GM19328 (cell line): ENCODE measurements at regions not wholly inside any gene's neighbourhood (a gene's known extent, or its start where the extent isn't known, plus 50 kb on each side); places are given as distances from the start of the nearest gene placed in this dataset.

Experiments
- ATAC-seq: cut with Tn5 transposase; IDR thresholded peaks from one replicate; pipeline ENCODE4 v1.9.1; 2021; ENCODE audit warnings: mild to moderate bottlenecking, moderate library complexity; ENCODE audit not compliant: unreplicated experiment

DNA sequence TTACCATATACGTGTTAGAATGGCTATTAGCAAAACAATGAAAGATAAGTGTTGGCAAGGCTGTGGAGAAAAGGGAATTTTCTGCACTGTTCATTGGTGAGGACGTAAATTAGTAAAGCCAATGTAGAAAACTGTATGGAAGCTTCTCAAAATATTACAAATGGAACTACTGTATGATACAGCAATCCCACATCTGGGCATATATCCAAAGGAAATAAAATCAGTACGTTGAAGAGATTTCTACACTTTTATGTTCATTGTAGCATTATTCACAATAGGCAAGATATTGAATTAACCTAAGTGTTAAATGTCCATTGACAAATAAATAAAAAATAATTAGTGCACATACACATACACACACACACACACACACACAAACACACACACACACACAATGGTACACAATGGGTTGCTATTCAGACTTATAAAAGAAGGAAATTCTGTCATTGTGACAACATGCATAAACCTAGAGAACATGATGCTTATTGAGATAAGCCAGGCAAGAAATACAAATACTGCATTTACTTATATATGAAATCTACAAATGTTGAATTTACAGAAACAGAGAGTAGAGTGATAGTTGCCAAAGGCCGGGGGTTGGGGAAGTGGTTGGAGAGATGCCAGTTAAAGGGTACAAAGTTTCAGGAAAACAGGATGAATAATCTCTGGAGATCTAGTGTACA is 565.8 kb upstream of the LRRC4C start:
- no peak for ATAC-seq

DNA sequence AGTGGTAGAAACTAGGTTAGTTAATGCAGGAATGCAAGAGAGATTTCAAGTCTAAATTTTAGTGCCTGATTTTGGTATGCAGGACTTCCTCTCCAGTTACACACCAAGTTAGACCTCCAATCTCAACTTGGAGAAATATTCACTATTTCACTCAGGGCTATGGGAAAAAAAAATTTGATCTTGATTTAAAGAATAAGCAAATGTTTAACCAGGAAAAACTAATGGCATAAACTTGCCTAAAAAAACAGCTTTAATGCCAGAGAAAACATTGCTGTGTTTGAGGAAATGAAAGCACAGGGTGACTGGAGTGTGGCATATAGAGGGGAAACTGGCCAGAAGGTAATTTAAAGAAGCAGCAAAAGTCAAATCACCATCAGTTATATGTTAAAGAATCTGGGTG is 575.4 kb upstream of the LRRC4C start:
- ATAC-seq: no peak

DNA sequence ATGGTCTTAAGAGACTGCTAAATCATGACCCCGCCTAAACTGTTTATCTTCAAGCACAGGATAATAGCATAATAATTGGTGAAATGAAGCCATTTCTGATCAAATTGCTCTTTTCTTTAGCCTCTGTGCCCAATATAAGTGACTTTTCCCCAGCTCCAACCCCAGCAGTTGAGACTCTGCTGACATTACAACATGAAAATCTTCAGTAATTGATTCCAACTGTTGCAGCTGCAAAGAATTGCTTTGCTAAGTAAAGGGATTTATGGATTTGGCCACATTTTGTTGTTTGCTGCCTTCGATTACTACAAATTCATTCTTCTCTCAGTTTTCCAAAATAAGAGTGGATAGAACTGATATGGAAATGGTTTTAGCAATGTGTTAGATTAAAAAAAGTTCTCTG is 576.7 kb upstream of the LRRC4C start:
- ATAC-seq: no peak

DNA sequence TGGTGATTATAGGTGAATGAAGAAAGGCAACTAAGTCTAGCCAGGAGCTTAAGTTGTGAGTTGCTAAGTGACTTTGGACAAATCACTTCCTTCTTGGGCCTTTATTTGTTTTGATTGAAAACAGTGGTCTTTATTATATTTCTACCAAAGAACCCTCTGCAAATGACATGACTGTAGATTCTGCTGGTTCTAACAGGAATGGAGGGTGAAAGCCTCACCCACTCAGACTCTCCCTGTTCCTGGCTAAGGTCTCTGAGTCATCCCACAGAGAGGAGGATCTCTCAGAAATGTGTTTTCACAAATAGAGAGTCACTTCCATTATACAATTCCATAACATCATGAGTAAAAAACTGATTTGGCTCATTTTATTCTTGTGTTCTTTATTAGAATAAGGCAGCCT is 583.9 kb upstream of the LRRC4C start:
- no peak for ATAC-seq

DNA sequence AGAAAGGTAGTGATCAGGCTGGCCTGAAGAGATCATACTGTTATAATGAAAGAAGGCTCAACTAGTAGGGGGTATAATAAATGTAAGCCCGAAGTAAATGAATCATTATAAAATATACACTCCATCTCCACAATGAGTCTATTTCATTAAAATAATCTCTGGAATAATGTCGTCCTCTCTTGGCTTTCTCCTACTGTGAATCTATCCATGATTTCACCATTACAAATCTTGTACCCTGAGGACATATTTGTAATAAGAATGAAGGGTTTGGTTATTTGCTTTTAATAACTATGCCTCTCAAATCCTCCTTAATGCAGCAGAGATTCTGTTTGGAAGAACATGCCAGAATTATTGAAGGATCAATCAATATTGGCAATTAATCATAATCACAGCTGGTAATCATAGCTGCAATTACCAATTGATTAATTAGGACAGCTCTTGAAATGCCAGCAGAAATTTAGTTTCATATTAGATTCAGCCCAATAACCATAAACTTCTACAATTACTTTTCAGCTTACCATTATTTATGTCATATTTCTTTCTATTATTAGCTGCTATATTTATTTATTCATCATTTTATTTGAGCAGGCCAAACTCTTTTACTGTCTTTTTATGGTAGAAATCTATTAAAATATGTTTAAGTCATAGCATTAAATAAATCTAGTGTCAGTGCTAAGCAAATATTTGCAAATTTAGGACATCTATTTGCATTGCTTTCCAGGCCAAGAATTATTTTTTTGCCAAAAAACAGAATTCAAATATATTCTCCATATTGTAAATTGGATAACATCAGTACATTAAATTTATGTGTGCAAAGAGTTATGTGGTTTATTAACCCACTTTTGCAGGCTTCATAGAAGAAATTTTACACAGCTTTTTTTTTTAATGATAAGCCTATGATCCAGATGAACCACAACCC is 588.4 kb upstream of the LRRC4C start:
- ATAC-seq: no peak

DNA sequence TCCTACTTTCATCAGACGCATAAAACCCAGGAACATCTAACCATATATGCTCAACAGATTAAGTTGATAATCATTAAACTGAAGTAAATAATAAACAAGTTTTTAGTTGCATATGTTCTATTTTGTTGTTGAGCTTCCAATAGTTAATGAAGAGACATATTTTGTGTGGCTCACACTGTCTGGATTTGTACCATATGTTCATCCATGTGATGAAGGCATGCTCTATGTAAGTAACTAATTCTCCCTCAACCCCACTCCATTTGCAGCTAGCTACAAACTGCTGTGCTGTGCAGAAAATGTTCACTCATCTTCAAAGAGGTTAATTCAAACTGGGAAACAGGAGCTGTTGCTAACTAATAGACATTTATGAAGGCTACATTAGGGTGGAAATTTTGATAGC is 589.7 kb upstream of the LRRC4C start:
- ATAC-seq: no peak

DNA sequence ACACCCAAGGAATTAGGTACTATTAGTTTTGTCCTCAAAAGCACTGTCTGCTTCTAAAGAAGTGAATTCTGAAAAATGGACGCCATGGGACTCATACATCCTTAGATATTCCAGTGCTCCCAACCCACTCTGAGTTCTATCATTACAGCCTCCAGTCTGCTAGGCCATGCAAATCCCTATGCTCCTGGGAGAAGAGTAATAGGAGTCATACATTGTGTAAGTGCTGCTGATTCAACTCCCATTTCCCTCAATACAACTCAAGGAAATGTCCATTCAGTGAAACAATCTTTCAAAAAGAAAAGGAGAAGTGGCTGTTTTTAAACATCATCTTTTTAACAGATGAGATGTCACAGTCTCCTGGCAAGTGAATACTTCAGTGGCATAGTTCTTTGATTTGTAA is 590.2 kb upstream of the LRRC4C start:
- ATAC-seq: no peak

DNA sequence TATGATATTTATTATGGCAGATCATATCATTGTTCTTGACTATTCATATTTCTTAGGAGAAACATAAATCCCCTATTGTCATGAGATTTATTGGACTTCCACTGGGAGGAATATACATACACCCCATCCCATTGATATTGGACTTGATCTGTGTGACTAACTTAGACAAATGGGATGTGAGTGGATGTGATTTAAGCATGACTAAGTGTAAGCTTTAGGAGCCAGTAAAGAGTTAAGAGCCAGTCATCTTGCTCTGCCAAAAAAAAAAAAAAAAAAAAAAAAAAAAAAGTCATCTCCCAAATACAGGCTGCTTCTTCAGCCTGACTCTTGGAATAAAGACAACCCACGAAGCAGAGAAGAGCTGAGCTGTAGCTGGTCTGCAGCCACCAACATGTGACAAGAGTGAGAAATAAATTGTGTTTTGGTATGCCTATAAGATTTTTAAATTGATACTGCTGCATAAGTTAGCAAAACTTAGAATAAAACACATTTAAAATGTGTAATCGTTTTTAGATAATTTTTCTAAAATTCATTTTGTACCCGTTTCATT is 595.0 kb upstream of the LRRC4C start:
- no peak for ATAC-seq

DNA sequence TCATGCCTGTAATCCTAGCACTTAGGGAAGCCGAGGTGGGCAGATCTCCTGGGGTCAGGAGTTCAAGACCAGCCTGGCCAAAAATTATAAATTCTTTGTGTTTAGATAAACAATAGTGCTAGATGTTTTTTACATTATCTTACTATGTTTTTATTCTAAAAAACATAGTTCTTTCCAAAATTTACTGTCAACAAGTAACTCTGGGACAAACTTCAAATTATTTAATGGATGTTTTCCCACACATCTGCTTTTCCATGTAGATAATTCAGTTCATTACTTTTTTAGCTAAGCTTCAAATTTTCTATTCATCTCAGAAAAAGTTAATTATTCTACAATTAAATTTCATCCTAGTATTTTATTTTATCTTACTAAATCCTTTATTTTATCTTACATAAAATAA is 596.2 kb upstream of the LRRC4C start:
- no peak for ATAC-seq

DNA sequence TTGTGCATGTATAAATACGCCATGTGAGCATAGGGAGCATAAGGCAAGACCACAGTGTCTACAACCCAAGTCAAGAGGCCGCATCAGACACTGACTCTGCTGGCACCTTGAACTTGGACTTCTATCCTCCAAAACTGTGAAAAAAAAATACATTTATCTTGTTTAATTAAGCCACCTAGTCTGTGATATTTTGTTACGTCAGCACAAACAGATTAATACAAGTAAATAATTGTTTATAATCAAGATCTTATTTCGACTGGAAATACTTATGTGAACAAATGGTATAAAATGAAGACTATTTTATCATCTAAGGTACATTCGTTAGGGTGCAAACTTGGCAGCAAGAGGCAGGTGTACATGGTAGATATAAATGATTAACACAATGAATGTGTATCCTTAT is 599.3 kb upstream of the LRRC4C start:
- ATAC-seq: no peak

DNA sequence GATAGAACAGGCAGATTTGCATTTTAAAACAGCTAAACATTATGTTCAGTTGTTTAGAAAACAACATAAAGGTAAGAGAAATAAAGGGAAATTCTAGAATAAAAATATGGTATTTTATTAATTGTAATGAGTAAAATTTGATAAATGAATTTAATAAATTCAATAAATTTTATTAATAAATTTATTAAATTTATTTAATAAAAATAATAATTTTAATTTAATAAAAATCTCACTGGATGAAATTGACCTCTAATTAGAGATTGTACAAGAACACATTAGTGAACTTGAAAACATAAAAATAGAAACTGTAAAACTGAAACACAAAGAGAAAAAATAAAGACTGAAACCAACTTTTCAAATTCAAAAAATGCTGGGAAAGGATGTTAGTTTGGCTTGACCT is 605.7 kb upstream of the LRRC4C start:
- ATAC-seq: no peak

DNA sequence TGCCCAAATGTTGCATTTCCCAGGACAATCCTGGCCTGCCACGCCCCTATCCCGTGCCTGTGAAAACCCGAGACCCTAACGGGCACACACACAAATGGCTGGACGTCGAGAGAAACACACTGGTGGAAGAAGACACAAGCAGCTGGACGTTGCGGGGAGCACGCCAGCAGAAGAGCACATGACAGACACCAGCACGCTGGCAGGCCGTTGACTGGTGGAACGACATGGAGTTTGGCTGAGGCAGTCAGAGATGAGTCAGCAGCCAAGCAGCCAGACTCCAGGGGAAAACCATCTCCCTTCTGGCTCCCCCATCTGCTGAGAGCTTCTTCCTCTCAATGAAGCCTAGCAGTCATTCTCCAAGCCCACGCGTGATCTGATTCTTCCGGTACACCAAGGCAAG is 606.7 kb upstream of the LRRC4C start:
- ATAC-seq: no peak

DNA sequence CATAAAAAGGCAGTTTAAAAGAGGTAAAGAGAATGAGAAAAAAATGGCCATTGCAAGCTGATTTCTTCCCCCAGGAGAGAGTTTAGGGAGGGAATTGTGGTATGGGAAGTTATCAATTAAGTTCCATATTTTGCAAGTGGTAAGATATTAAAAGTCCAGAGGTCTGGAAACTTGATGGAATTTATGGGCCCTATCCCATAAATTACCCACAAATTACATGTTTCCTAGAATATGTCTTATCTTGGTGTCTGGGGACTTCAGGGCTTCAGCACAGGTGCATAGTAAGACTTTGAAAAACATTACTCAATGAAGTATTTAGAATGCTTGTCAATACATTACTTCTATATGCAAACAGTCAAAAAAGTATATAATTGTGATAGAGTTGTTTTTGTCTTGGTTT is 614.9 kb upstream of the LRRC4C start:
- no peak for ATAC-seq

DNA sequence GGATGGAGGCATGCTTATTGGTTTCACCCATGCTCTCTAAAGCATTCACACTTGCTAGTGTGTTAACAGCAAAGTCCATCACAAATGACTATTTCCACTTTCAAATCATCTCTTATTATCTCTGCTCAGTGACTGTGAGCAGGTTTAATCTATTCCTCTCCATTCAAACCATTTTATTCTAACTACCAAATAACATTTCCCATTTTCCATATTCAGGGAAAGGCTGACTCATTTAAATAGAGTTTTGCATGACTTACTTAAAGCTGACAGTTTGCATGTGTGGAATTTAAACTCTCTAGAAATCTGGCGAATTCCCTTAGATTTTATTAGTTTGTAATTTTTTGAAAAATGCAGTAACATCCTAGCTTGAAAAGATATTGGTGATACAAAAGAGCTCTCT is 615.7 kb upstream of the LRRC4C start:
- ATAC-seq: no peak

DNA sequence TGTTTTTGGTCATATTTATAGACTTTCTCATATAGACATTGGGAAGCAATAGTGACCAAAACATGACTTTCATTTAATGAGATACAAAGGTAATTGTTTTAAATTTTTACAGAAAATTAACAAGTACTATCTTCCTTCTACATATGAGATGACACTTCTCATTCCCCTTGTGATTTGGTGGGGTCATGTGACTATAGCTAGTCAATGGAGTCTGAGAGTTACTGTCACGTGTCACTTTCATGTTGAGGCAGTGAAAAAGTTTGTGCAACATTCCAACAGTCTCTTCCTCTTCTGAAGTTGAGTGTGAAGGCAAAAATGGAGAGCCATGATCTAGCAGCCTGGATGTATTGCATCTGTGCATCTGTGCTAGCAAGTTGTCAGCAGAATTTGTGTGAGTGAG is 618.3 kb upstream of the LRRC4C start:
- ATAC-seq: no peak

DNA sequence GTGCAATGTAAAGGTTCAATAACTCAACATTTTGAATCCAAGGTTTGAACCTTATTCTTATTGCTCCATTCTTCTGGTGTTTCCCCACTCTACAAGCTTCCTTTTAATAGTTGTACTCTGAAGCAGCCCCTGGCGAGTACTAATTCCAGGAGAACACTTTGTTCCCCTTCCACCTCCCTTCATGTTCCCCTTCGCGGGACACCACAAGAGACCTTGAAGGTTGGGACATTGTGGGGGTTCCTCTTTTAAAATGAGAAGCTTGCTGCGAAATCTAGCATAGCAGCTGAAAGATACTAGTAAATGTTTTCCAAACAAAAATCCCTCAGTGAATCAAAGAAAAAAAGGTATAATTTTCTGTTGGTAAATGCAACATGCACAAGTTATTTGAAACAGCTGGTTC is 626.3 kb upstream of the LRRC4C start:
- no peak for ATAC-seq

DNA sequence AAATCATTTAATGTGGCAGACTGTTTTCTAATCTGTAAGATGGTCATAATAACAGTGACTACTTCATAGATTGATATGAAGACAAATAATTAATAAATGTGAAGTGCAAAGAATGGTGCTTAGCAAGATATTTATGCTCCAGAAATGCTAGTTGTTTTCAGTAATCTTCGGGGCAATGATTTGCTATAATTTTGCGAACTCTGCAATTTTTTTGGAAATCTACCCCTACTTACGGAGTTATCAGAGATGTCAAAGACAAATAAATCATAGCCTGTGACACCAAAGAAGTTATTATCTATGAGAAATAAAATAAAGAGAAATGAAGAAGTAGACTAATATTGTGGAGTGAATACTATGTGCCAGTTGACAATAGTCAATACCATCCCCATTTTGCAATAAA is 634.1 kb upstream of the LRRC4C start:
- no peak for ATAC-seq

DNA sequence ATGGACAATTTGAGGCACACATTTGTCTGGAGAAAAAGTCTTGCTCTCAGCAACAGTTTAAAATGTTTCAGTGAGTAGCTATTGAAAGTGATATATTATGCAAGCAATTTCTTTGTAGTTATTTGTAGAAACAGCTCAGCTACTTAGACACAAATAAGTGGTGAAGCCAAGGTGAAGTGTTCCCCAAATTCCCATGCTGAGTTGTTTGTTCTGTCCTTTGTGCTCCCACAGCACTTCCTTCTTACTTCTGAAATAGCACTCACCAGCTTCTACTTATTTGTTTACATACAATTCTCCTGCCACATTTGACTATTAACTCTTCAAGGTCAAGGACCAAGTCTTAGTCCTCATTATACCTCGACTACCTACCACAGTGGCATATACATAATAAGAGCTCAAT is 638.6 kb upstream of the LRRC4C start:
- no peak for ATAC-seq

DNA sequence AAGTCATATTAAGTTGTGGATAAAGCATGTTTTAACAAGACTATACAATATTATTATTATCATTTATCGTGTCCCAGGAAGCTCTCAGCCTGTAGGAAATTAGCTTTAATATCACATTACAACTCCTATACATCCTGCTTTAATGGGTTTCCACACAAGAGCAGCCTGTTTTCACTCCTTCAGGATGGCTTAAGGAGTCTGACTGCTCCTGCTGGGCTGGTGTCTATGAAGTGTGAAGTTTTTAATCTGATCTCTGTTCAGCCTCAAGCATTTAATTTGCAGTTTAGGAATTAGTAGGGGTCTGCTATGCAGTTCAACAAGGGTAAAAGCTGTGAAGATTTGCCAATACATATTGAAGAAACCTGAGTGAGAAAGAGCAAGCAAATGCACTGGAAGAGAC is 653.4 kb upstream of the LRRC4C start:
- no peak for ATAC-seq

DNA sequence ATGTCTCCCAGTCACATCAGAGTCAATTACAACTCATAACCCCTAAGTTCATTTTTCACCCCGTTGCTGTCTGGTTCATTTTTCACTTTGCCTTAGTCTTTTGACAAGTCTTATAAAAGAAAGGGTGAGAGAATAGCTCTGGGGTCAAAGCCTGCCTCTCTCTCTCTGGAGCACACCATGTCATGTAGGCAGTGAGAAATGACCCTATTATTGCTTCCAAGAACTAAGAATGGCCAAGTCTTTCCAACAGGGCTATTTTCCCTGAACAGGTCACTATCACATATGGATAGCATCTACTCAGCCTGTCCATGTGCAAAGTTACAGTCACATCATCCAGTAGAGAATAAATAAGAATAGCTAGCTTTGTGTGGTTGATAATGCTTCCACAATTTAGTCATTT is 655.5 kb upstream of the LRRC4C start:
- ATAC-seq: no peak

DNA sequence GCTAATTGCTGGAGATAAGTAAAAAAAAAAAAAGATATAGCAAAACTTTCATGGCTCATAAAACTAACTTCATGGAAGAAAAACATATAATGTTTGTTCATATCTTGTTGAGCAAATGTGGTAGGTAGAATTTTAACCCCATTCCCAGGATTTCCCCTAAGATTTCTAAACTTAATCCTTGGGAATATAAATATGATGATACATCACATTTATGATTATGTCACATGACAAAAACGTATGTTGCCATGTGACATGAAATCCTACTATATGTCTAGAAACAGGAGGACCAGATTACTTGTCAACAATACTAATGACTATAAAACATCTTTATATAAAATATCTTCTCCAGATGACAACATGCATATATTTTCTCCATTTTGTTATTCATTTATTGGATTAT is 679.0 kb upstream of the LRRC4C start:
- ATAC-seq: no peak

DNA sequence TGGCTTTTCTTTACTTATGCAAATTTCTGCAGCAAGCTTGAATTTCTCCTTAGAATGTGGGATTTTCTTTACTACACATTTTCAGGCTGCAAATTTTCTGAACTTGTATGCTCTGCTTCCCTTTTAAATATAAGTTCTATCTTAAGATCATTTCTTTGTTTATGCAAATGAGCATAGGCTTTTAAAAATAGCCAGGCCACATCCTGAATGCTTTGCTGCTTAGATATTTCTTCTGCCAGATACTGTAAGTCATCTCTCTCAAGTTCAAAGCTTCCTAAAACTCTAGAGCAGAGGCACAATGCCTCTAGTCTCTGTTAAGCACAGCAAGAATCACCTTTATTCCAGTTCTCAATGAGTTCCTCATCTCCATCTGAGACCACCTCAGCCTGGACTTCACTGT is 685.9 kb upstream of the LRRC4C start:
- ATAC-seq: no peak
